Chondrocyte (in vitro differentiated cells): ENCODE measurements at regions not wholly inside any gene's neighbourhood (a gene's known extent, or its start where the extent isn't known, plus 50 kb on each side); places are given as distances from the start of the nearest gene placed in this dataset.

ENCODE experiments used
- DNase-seq: peaks from one replicate; pipeline ENCODE4 v3.0.0; 2021; ENCODE audit warnings: mixed read lengths, low spot score
- H3K27ac Mint-ChIP-seq: one replicate; pipeline ENCODE4 v1.8.0; 2021; ENCODE audit warnings: mild to moderate bottlenecking, moderate library complexity, mixed read lengths; ENCODE audit not compliant: unreplicated experiment
- H3K27me3 Mint-ChIP-seq: 2 replicates; pipeline ENCODE4 v1.8.0; 2021; ENCODE audit warnings: low read depth, mixed read lengths
- H3K36me3 Mint-ChIP-seq: 2 replicates; pipeline ENCODE4 v1.8.0; 2021; ENCODE audit warnings: low read depth, mixed read lengths
- H3K4me1 Mint-ChIP-seq: 2 replicates; pipeline ENCODE4 v1.8.0; 2021; ENCODE audit warnings: low read depth, mild to moderate bottlenecking, mixed read lengths
- H3K4me3 Mint-ChIP-seq: one replicate; pipeline ENCODE4 v1.8.0; 2021; ENCODE audit warnings: mild to moderate bottlenecking, moderate library complexity, mixed read lengths; ENCODE audit not compliant: unreplicated experiment
- H3K9me3 Mint-ChIP-seq: 2 replicates; pipeline ENCODE4 v1.8.0; 2021; ENCODE audit warnings: low read depth, mixed read lengths
- TF ChIP-seq, protein P1 (sequence below): fragments of 200-600 bp; sonication (generic); IDR thresholded peaks from 2 replicates; pipeline ENCODE4 v1.5.0; 2021; ENCODE audit warnings: antibody characterized with exemption, mild to moderate bottlenecking, moderate library complexity

DNA sequence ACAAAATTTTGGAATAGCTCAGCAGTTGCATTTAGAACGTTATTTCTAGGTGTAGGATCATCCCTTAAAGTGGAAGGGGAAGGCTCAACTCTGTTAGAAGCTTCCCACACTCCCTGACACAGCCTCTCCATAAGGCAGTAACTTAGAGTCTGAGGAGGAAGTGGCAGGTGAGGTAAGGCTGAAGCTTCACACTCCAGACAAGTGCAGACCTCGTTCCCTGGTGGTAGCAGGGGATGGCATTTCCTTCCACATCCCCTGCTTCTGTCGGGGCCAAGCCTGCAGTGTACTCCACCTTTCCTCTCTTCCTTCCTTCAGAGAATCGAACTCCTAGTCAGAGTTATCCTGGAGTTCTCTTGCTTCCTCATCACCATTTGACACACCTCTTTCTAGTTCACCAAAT is 224.7 kb downstream of the CYRIA start:
- DNase-seq: no peak
- H3K4me3 Mint-ChIP-seq: no peak overlapping the region
- H3K27ac Mint-ChIP-seq: no peak overlapping the region
- H3K4me1 Mint-ChIP-seq: no peaks in the 10 kb centered on the region
- no peaks in the 10 kb centered on the region for H3K36me3 Mint-ChIP-seq
- no peaks in the 10 kb centered on the region for H3K9me3 Mint-ChIP-seq
- TF ChIP-seq, protein P1, sequence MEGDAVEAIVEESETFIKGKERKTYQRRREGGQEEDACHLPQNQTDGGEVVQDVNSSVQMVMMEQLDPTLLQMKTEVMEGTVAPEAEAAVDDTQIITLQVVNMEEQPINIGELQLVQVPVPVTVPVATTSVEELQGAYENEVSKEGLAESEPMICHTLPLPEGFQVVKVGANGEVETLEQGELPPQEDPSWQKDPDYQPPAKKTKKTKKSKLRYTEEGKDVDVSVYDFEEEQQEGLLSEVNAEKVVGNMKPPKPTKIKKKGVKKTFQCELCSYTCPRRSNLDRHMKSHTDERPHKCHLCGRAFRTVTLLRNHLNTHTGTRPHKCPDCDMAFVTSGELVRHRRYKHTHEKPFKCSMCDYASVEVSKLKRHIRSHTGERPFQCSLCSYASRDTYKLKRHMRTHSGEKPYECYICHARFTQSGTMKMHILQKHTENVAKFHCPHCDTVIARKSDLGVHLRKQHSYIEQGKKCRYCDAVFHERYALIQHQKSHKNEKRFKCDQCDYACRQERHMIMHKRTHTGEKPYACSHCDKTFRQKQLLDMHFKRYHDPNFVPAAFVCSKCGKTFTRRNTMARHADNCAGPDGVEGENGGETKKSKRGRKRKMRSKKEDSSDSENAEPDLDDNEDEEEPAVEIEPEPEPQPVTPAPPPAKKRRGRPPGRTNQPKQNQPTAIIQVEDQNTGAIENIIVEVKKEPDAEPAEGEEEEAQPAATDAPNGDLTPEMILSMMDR: no peak
- H3K27me3 Mint-ChIP-seq: peaks cover 6% of the 10 kb centered on the region

DNA sequence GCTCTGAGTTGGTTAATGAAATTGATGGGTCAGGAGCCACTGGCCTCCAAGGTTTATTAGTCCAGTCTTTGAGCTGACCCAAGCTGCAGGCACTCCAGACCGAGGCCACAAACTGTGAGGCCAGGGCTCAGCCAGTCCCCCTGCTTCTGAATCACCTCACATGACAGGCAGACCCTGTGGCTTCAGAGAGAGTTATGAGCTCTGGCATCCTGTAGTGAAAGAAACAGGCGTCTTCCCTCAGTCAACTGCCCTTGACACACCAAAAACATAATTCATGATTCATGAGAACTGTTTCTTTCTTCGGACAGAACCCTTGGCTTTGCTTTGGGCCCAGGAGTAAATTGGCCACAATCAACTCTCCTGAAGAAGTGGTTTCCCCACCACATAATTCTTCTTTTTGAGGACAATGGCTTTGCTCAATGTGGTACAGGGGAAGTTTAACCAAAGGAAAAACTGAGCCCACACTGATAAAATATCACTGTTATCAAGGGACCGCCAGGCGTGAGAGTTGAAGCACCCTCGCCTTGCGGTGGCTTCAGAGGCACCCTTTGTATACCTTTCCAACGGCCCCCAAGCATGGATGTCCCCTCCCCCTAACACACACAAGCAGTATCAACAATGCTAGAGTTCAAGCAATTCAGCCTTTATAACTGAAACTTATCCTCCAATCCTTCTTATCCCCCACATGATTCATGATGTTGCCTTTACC is 226.9 kb downstream of the CYRIA start:
- no peaks in the 10 kb centered on the region for H3K9me3 Mint-ChIP-seq
- H3K4me3 Mint-ChIP-seq: no peak overlapping the region
- H3K4me1 Mint-ChIP-seq: no peaks in the 10 kb centered on the region
- TF ChIP-seq, protein P1: no peak
- DNase-seq: no peak
- H3K36me3 Mint-ChIP-seq: no peaks in the 10 kb centered on the region
- no peak overlapping the region for H3K27ac Mint-ChIP-seq
- peaks cover 7% of the 10 kb centered on the region for H3K27me3 Mint-ChIP-seq

DNA sequence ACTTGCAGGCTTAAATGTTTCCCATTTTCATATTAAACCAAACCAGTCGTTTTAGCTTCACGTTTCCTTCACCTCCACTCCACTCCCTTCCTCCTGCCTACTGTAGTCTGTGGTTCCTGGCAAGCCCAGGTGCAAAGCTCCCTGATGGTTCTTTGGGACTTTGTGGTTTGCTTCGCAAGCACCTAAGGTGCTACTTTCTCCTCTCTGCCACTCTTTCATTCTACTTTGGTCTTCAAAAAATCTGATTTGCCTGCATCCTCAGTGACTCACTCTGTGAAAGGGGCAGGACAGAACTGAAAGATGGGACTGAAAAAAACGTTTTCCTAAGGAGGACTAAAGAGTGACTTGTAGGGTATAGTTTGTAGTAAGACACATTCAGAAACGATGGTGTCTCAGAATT is 228.4 kb downstream of the CYRIA start:
- Mint-ChIP-seq H3K27me3 (peaks cover 7% of the 10 kb centered on the region), H3K4me1 (no peaks in the 10 kb centered on the region), H3K27ac (no peak overlapping the region), H3K4me3 (no peak overlapping the region), H3K36me3 (no peaks in the 10 kb centered on the region), H3K9me3 (no peaks in the 10 kb centered on the region)
- TF ChIP-seq, protein P1: no peak
- no peak for DNase-seq

DNA sequence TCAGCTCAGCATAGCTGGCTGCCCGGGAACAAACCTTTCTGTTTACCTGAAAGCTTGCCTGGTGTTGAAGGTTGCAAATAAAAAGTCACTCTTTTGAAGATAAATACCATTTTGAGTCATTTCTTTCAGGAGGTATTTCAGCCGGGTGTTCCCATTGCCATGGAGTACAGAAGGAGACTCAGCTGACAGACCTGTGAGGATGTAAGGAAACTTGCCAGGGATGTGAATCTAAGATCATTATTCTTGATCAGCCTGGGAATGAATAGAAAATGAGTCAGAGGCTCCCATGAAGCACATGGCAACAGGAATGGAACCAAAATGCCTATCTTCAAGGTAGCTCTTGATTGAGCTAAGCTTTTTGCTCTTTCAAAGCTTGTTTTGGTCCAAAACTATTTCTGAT is 231.2 kb downstream of the CYRIA start:
- no peak overlapping the region for H3K4me3 Mint-ChIP-seq
- H3K36me3 Mint-ChIP-seq: no peaks in the 10 kb centered on the region
- no peak overlapping the region for H3K27ac Mint-ChIP-seq
- TF ChIP-seq, protein P1: no peak
- H3K4me1 Mint-ChIP-seq: no peaks in the 10 kb centered on the region
- H3K27me3 Mint-ChIP-seq: peaks cover 10% of the 10 kb centered on the region
- peaks cover 3% of the 10 kb centered on the region for H3K9me3 Mint-ChIP-seq
- DNase-seq: no peak

DNA sequence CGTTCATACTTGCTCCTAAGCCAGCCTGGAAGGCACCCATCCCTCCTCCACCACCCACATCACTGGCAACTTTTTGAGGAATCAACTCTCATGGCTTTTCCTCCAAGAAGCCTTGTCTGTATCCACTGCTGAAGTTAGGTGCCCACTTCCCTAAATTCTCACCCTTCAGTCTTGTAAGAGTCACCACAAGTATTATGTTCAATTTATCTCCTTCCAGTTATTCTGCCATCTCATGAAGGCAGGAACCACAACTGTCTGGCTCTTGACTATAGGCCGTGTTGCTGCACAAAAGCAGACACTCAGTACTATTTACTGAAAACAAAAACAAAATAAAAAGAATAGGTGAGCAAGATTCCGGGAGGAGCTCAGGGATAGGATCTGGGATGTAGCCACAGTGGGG is 234.8 kb downstream of the CYRIA start:
- Mint-ChIP-seq H3K9me3 (peaks cover 3% of the 10 kb centered on the region), H3K27ac (no peak overlapping the region), H3K36me3 (no peaks in the 10 kb centered on the region), H3K4me3 (no peak overlapping the region), H3K27me3 (peaks cover 6% of the 10 kb centered on the region), H3K4me1 (no peaks in the 10 kb centered on the region)
- no peak for DNase-seq
- TF ChIP-seq, protein P1: no peak
